ENCODE measurements at regions not wholly inside any gene's neighbourhood (a gene's known extent, or its start where the extent isn't known, plus 50 kb on each side); places are given as distances from the start of the nearest gene placed in this dataset.
"Not testable (repeated sequence)": the region's sequence is repeated elsewhere in the genome, so short reads cannot be mapped to it uniquely, and the experiment has no call there.

- DNase-seq (ENCODE audit: low read depth in 2 of 2), result no peak
Observed at GRCh38 chr5:57069115-57069835, 104.6 kb upstream of the GPBP1 start.

GRCh38 chr5:57072218-57072892, 101.5 kb upstream of the GPBP1 start:
- no peak for DNase-seq (ENCODE audit: low read depth in 2 of 2)

DNA sequence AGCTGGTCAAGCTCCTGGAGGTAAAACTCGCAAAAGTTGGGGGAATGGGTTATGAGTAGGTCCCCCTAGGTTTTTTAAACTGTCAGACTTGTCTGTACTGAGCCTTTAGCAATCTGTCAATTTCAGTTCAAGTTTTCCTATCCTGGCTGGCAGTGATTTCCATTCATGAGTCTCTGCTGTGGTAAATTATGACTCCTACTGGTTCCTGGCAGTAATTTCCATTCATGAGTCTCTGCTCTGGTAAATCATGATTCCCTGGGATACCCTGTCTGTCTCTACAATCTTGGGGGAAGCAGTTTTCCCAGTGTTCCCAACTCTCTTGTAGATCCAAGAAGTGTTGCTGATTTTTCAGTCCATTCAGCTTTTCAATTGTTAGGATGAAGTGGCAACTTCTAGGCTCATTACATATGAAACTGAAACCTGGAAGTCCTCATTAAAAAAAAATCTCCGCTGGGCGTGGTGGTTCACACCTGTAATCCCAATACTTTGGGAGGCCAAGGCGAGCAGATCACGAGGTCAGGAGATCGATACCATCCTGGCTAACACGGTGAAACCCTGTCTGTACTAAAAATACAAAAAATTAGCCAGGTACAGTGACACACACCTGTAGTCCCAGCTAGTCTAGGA, 91.3 kb upstream of the GPBP1 start:
- no peak for DNase-seq (ENCODE audit: low read depth in 2 of 2)

- DNase-seq (ENCODE audit: low read depth in 2 of 2), result no peak
Observed at GRCh38 chr5:57085306-57086081, 88.4 kb upstream of the GPBP1 start.

GRCh38 chr5:57087947-57088346, 85.9 kb upstream of the GPBP1 start:
- DNase-seq (ENCODE audit: low read depth in 2 of 2), result not testable (repeated sequence)

GRCh38 chr5:57094753-57095683, 78.8 kb upstream of the GPBP1 start:
- DNase-seq (ENCODE audit: low read depth in 2 of 2), result no peak

DNA sequence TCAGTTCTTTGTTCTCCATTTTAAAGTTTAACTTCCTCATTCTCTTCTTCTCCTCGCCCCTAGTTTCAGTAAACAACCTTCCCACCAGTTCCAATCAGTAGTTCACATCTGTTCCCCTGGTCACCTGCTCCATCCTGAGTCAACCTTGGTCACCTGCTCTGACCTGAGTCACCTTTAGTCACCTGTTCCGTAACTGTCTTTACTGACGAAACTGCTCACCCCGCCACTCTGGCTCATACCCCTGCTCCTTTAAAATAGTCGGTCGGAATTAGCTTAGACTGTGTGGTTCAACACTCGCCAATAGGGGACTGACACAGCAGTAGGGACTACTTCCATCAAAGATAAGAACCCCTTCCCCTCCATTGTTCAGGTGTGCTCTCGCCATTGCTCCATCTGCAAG, 76.3 kb upstream of the GPBP1 start:
- no peak for DNase-seq (ENCODE audit: low read depth in 2 of 2)

- DNase-seq (ENCODE audit: low read depth in 2 of 2), result no peak
Observed at GRCh38 chr5:57102189-57102904, 71.5 kb upstream of the GPBP1 start.

- no peak for DNase-seq (ENCODE audit: low read depth in 2 of 2)
Observed at GRCh38 chr5:57102905-57103255, 71.0 kb upstream of the GPBP1 start.

- DNase-seq (ENCODE audit: low read depth in 2 of 2), result no peak
Observed at GRCh38 chr5:57103317-57103907, 70.4 kb upstream of the GPBP1 start.

DNA sequence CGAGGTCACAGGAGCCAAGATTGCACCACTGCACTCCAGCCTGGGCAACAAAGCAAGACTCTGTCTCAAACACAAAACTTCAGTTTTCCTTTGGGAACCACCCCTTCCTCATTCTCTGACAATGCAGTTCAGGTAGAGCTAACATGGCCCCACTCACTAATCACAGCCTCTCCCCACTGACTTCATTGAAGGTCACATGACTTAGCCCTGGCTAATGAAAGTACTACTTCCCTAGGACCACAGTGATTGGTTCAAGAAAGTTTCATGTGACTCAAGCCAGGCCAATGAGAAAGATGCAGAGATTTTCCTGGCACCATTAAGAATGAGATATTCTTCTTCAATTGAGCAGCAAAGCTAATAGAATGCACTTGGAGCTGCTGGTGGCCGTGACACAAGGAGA, 67.2 kb upstream of the GPBP1 start:
- no peak for DNase-seq (ENCODE audit: low read depth in 2 of 2)

GRCh38 chr5:57111993-57112392, 61.9 kb upstream of the GPBP1 start:
- DNase-seq (ENCODE audit: low read depth in 2 of 2), result no peak

DNA sequence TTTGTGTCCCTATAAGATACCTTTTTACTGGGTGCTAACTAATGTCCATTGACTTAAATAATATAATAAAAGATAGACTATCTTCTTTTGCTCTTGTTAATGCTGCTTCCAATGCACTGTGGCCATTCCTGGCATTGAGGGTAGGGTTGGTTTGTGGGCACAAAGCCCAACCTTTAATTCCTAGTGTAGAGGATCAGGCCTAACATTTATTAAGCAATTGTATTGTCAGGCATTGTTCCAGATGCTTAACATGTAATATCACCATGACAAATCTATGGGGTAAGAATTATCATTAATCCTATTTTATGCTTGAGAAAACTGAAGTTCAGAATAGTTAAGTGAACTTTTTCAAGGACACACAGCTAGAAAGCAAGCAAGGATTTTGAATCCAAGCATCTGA, 60.4 kb upstream of the GPBP1 start:
- no peak for DNase-seq (ENCODE audit: low read depth in 2 of 2)

DNA sequence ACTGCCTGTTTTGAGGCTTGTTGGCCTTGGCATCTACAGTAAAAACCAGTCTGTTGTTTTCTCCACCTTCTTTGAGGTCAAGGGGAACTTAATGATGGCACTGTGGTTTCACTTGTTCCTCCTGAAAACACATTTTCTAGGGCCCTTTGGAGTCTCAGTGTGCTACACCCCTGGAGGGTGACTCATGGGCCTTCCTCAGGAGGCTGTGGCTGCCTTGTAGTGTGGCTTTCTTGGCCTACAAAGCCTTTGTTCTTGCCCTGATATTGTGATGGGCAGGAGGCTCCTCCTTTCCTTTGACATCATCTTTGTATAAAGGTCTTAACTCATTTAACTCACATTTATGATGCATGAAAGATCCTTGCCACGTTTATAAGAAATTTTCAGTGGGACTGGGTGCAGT, 56.3 kb upstream of the GPBP1 start:
- peak in 1 of 2 donors; percentile 4 for DNase-seq (ENCODE audit: low read depth in 2 of 2)

DNA sequence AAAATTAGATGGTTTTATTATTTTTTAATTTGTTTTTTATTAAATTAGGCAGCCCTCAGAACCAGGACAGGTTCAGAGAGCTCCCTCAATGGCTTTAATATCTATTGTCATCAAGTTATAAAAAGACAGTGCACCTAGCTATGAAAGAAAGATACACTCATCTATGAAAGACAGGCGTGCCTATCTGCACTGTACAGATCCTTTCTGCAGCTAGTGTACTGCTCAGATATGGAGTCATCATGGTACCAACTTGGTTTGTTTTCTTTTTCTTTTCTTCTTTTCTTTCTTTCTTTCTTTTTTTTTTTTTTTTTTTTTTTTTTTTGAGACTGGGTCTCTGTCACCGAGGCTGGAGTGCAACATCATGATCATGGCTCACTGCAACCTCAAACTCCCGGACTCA, 54.8 kb upstream of the GPBP1 start:
- DNase-seq (ENCODE audit: low read depth in 2 of 2), result no peak

GRCh38 chr5:57124014-57124413, 49.8 kb upstream of the GPBP1 start:
- no peak for DNase-seq (ENCODE audit: low read depth in 2 of 2)

Measured in stimulated activated CD8-positive, alpha-beta memory T cell treated with anti-CD3 and anti-CD28 coated beads, Interleukin-2, amount 100 ng/mL, for 48 hours (primary cell).